ENCODE measurements at regions not wholly inside any gene's neighbourhood (a gene's known extent, or its start where the extent isn't known, plus 50 kb on each side); places are given as distances from the start of the nearest gene placed in this dataset.

DNA sequence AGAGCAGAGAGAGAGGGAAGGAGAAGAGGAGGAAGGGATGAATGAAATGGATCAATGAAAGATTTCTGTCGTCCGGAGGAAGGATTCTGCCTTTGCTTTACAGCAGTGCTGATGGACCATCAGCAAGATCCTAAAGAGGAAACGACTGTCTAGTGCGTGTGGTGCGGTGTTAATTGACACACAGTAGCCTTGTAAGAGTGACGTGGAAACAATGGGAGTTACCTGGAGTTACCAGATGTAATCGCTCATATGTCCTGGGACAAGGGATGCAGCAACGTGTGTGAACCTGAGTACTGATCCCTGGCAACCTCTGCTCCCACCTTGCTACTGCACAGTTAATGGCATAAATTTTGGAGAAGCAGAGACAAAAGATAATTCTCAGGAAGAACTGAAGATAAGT, 62.6 kb upstream of the TPRG1 start:
- no peak for DNase-seq (ENCODE audit: low read depth in 2 of 2)

DNA sequence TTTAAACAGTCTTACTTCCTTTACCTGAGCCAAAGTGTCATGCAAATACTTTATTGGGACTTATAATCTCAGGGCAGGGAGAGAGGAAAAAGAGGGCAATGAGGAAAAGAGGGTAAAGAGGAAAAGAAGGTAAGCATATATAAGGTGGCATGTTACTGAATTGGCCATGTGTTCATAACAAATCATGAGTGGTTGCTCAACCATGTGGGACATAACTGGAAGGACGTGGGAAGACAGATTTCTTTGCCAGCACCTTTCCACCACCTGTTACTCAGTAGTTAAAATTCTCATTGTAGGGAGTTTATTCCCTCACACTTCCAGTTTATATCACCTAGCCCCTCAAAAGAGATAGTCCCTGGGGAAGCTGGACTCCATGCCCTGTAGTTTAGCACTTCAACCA, 54.7 kb upstream of the TPRG1 start:
- no peak for DNase-seq (ENCODE audit: low read depth in 2 of 2)

DNA sequence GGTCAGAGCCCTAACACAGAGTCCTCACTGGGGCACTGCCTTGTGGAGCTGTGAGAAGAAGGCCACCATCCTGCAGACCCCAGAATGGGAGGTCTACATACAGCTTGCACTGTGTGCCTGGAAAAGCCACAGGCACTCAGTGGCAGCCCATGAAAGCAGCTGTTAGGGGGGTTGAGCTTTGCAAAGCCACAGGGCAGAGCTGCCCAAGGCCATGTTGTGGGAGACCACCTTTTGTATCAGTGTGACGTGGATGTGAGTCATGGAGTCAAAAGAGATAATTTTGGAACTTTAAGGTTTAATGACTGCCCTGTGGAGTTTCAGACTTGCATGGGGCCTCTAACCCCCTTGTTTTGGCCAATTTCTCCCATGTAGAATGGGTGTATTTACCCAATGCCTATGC, 52.9 kb upstream of the TPRG1 start:
- DNase-seq (ENCODE audit: low read depth in 2 of 2) = no peak

DNA sequence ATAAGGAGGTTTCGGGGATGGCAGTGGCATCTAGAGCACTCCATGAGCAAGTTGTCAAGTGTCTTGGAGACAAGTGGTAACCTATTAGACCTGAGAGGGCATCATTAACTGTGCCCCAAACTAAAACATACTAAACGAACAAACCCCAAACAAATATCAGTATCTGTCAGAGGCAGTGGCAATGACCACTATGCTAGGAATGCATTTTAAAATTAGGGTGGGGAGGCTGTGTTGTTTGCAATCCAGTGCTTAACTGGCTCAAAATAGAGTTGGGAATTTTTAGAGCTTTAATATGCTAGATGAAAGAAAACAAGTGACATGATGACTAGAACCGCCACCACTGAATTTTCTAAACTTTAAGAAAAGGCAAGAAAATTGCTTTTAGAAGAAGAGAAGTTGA, 51.8 kb upstream of the TPRG1 start:
- DNase-seq (ENCODE audit: low read depth in 2 of 2) = no peak

DNA sequence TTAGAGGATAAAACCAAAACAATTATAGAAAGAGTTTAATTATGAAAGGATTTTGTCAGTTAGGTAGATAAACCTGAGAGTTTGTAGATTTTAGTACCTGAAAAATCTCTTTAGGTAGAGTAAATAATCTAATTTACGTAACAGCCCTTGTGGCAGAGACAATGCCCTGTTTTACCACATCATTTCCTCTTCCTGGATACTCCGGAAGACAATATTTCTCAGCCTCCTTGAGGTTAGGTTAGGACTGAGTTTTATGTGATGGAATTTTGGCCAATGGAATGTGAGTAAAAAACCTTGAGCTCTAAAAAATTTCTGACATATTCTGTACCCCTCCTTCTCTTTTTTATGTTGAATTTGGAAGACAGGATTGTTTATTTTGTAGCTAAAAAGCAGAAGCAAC, 50.7 kb upstream of the TPRG1 start:
- no peak for DNase-seq (ENCODE audit: low read depth in 2 of 2)

Measured in activated CD8-positive, alpha-beta memory T cell treated with anti-CD3 and anti-CD28 coated beads for 4 hours (primary cell).